GM18508 (cell line): ENCODE measurements at regions not wholly inside any gene's neighbourhood (a gene's known extent, or its start where the extent isn't known, plus 50 kb on each side); places are given as distances from the start of the nearest gene placed in this dataset.

Experiments used
- ATAC-seq: cut with Tn5 transposase; IDR thresholded peaks from one replicate; pipeline ENCODE4 v1.9.1; 2021; ENCODE audit warnings: moderate number of reproducible peaks; ENCODE audit not compliant: insufficient read depth, unreplicated experiment

GRCh38 chr2:16566701-16567100 is 98.9 kb downstream of the CYRIA start:
- ATAC-seq = no peak

- no peak for ATAC-seq
These were observed 100.2 kb downstream of the CYRIA start for GRCh38 chr2:16565481-16565880.

GRCh38 chr2:16561676-16562075 is 104.0 kb downstream of the CYRIA start:
- no peak for ATAC-seq

GRCh38 chr2:16561251-16561650 is 104.4 kb downstream of the CYRIA start:
- ATAC-seq = no peak

GRCh38 chr2:16559278-16560067 is 106.2 kb downstream of the CYRIA start:
- no peak for ATAC-seq

- ATAC-seq = no peak
These were observed 111.5 kb downstream of the CYRIA start for GRCh38 chr2:16554060-16554583.

- ATAC-seq = no peak
These were observed 112.4 kb downstream of the CYRIA start for GRCh38 chr2:16553226-16553625.

GRCh38 chr2:16552202-16552601 is 113.4 kb downstream of the CYRIA start:
- ATAC-seq = no peak

- ATAC-seq = no peak
These were observed 117.6 kb downstream of the CYRIA start for GRCh38 chr2:16548036-16548435.

GRCh38 chr2:16546128-16546754 is 119.4 kb downstream of the CYRIA start:
- no peak for ATAC-seq

GRCh38 chr2:16538707-16539106 is 126.9 kb downstream of the CYRIA start:
- ATAC-seq = no peak

GRCh38 chr2:16537347-16537746 is 128.3 kb downstream of the CYRIA start:
- no peak for ATAC-seq

- ATAC-seq = no peak
These were observed 139.4 kb downstream of the CYRIA start for GRCh38 chr2:16526193-16526592.

GRCh38 chr2:16525265-16525887 is 140.3 kb downstream of the CYRIA start:
- ATAC-seq = no peak

- ATAC-seq = no peak
These were observed 141.9 kb downstream of the CYRIA start for GRCh38 chr2:16523711-16524110.

- no peak for ATAC-seq
These were observed 143.4 kb downstream of the CYRIA start for GRCh38 chr2:16522031-16522831.

GRCh38 chr2:16520891-16521290 is 144.7 kb downstream of the CYRIA start:
- no peak for ATAC-seq

GRCh38 chr2:16515696-16516095 is 149.9 kb downstream of the CYRIA start:
- no peak for ATAC-seq

GRCh38 chr2:16513626-16514025 is 152.0 kb downstream of the CYRIA start:
- ATAC-seq = no peak

GRCh38 chr2:16511041-16511440 is 154.6 kb downstream of the CYRIA start:
- no peak for ATAC-seq
